H9 (cell line): ENCODE measurements at regions not wholly inside any gene's neighbourhood (a gene's known extent, or its start where the extent isn't known, plus 50 kb on each side); places are given as distances from the start of the nearest gene placed in this dataset.
A peak's percentile ranks its signal among the peaks of the same experiment; 100 is the strongest.

Experiments
- DNase-seq: peaks from one replicate; pipeline ENCODE4 v3.0.0-alpha.2; 2017
- H2AFZ ChIP-seq: one replicate; pipeline ENCODE4 v1.6.1; 2013; ENCODE audit warnings: mild to moderate bottlenecking, low read length, control low read depth, moderate library complexity
- H2AK5ac ChIP-seq: 2 replicates; pipeline ENCODE4 v1.6.1; 2013; ENCODE audit warnings: low read length, control low read depth, mixed read lengths; ENCODE audit not compliant: insufficient read length
- H2BK120ac ChIP-seq: one replicate; pipeline ENCODE4 v1.6.1; 2013; ENCODE audit warnings: low read depth, mild to moderate bottlenecking, low read length, control low read depth, inconsistent platforms; ENCODE audit not compliant: poor library complexity, severe bottlenecking
- H2BK12ac ChIP-seq: 2 replicates; pipeline ENCODE4 v1.6.1; 2013; ENCODE audit warnings: low read length, control low read depth, mixed read lengths, low read depth; ENCODE audit not compliant: insufficient read length
- H2BK15ac ChIP-seq: 2 replicates; pipeline ENCODE4 v1.6.1; 2013; ENCODE audit warnings: low read depth, low read length, control low read depth
- H2BK20ac ChIP-seq: one replicate; pipeline ENCODE4 v1.6.1; 2013; ENCODE audit warnings: low read depth, mild to moderate bottlenecking, low read length, control low read depth, inconsistent platforms; ENCODE audit not compliant: poor library complexity, severe bottlenecking
- H2BK5ac ChIP-seq: 2 replicates; pipeline ENCODE4 v1.6.1; 2013; ENCODE audit warnings: low read length, control low read depth, mixed read lengths; ENCODE audit not compliant: insufficient read length
- H3K14ac ChIP-seq: 2 replicates; pipeline ENCODE4 v1.6.1; 2013; ENCODE audit warnings: low read length, control low read depth; ENCODE audit not compliant: insufficient read depth
- H3K18ac ChIP-seq: 2 replicates; pipeline ENCODE4 v1.6.1; 2013; ENCODE audit warnings: low read depth, mild to moderate bottlenecking, mixed read lengths, low read length, control low read depth; ENCODE audit not compliant: insufficient read length
- H3K23ac ChIP-seq: 2 replicates; pipeline ENCODE4 v1.6.1; 2013; ENCODE audit warnings: low read length, control low read depth, mixed read lengths, low read depth; ENCODE audit not compliant: insufficient read length
- H3K23me2 ChIP-seq: 2 replicates; pipeline ENCODE4 v1.6.1; 2013; ENCODE audit warnings: low read depth, mild to moderate bottlenecking, mixed read lengths, low read length, control low read depth; ENCODE audit not compliant: insufficient read length, poor library complexity, severe bottlenecking
- H3K27ac ChIP-seq: 2 replicates; pipeline ENCODE4 v1.5.1; 2013; ENCODE audit warnings: low read length, control low read depth, mixed read lengths, low read depth; ENCODE audit not compliant: insufficient read length
- H3K27me3 ChIP-seq: 2 replicates; pipeline ENCODE4 v1.6.1; 2013; ENCODE audit warnings: low read length, control low read depth, inconsistent platforms; ENCODE audit not compliant: insufficient read depth
- H3K4ac ChIP-seq: 2 replicates; pipeline ENCODE4 v1.6.1; 2013; ENCODE audit warnings: low read depth, mild to moderate bottlenecking, control low read depth, inconsistent platforms, low read length, moderate library complexity
- H3K4me1 ChIP-seq: 2 replicates; pipeline ENCODE4 v1.6.1; 2013; ENCODE audit warnings: low read length, control low read depth, inconsistent platforms; ENCODE audit not compliant: insufficient read depth
- H3K4me2 ChIP-seq: 2 replicates; pipeline ENCODE4 v1.6.1; 2013; ENCODE audit warnings: low read length, control low read depth, mixed read lengths; ENCODE audit not compliant: insufficient read length, insufficient read depth
- H3K56ac ChIP-seq: 2 replicates; pipeline ENCODE4 v1.6.1; 2013; ENCODE audit warnings: low read depth, mild to moderate bottlenecking, mixed read lengths, low read length, control low read depth; ENCODE audit not compliant: insufficient read length
- H3K79me1 ChIP-seq: 2 replicates; pipeline ENCODE4 v1.6.1; 2013; ENCODE audit warnings: low read depth, mild to moderate bottlenecking, moderate library complexity, low read length, control low read depth, inconsistent platforms; ENCODE audit not compliant: insufficient read depth, poor library complexity, severe bottlenecking
- H3K79me2 ChIP-seq: 2 replicates; pipeline ENCODE4 v1.6.1; 2013; ENCODE audit warnings: low read length, control low read depth, inconsistent platforms; ENCODE audit not compliant: insufficient read depth
- H3K9ac ChIP-seq: 2 replicates; pipeline ENCODE4 v1.6.1; 2013; ENCODE audit warnings: low read length, control low read depth, mixed read lengths; ENCODE audit not compliant: insufficient read length; ENCODE audit errors: extremely low read depth
- H3K9me3 ChIP-seq: one replicate; pipeline ENCODE4 v1.6.1; 2013; ENCODE audit warnings: low read depth, low read length, inconsistent platforms; ENCODE audit not compliant: control insufficient read depth
- H3T11ph ChIP-seq: one replicate; pipeline ENCODE4 v1.6.1; 2013; ENCODE audit warnings: mild to moderate bottlenecking, low read length, control low read depth, inconsistent platforms
- H4K20me1 ChIP-seq: one replicate; pipeline ENCODE4 v1.6.1; 2013; ENCODE audit not compliant: control insufficient read depth, insufficient read length, insufficient read depth
- H4K5ac ChIP-seq: 2 replicates; pipeline ENCODE4 v1.6.1; 2013; ENCODE audit warnings: low read depth, mild to moderate bottlenecking, mixed read lengths, low read length, control low read depth; ENCODE audit not compliant: insufficient read length
- H4K8ac ChIP-seq: replicated peaks from 2 replicates; pipeline ENCODE4 v1.6.1; 2013; ENCODE audit warnings: low read length, control low read depth, mixed read lengths, low read depth; ENCODE audit not compliant: insufficient read length
- H4K91ac ChIP-seq: 2 replicates; pipeline ENCODE4 v1.6.1; 2013; ENCODE audit warnings: low read depth, mild to moderate bottlenecking, moderate library complexity, mixed read lengths, low read length, control low read depth; ENCODE audit not compliant: insufficient read length
- H3K27ac Mint-ChIP-seq, 3 experiments: 2 replicates in 2 of 3; 3 replicates in 1 of 3; pipeline ENCODE4 v1.8.0; 2020 to 2021; ENCODE audit warnings: mixed read lengths in 3 of 3, mild to moderate bottlenecking in 1 of 3, moderate library complexity in 1 of 3
- H3K27me3 Mint-ChIP-seq: 2 replicates; pipeline ENCODE4 v1.8.0; 2021; ENCODE audit warnings: low read depth, mild to moderate bottlenecking, moderate library complexity, mixed read lengths
- H3K36me3 Mint-ChIP-seq, 3 experiments: 2 replicates in 2 of 3; 3 replicates in 1 of 3; pipeline ENCODE4 v1.8.0; 2020 to 2021; ENCODE audit warnings: low read depth in 3 of 3, mixed read lengths in 3 of 3; ENCODE audit not compliant: insufficient read depth in 1 of 3
- H3K4me1 Mint-ChIP-seq, 2 experiments: 2 replicates each; pipeline ENCODE4 v1.8.0; 2020; ENCODE audit warnings: mixed read lengths in 2 of 2
- H3K4me3 Mint-ChIP-seq, 2 experiments: 2 replicates in 1 of 2; 3 replicates in 1 of 2; pipeline ENCODE4 v1.8.0; 2020 to 2021; ENCODE audit warnings: mild to moderate bottlenecking in 2 of 2, mixed read lengths in 2 of 2, moderate library complexity in 1 of 2
- H3K9me3 Mint-ChIP-seq, 2 experiments: 2 replicates in 1 of 2; 3 replicates in 1 of 2; pipeline ENCODE4 v1.8.0; 2020; ENCODE audit warnings: mild to moderate bottlenecking in 2 of 2, mixed read lengths in 2 of 2, moderate library complexity in 1 of 2
- WGBS: extraction: QIAGEN DNeasy Blood & Tissue Kit; methylation state at CpG from one replicate; pipeline ENCODE4 v1.1.7; 2013; ENCODE audit warnings: missing lambda C conversion rate, low lambda C conversion rate, mixed read lengths; ENCODE audit not compliant: insufficient read length; ENCODE audit errors: extremely low coverage; 5-methylcytosine and 5-hydroxymethylcytosine counted together
- TF ChIP-seq, protein P1 (sequence below): fragments of 200-600 bp; sonication (generic); conservative IDR thresholded peaks from 3 replicates; pipeline ENCODE4 v1.8.0; 2021; ENCODE audit warnings: antibody characterized with exemption, mild to moderate bottlenecking

GRCh38 chr5:72032788-72033187 lies 74.5 kb upstream of the MAP1B start:
- no peaks in the 10 kb centered on the region; the same call in 1 of the 2 replicates for H3K27me3 Mint-ChIP-seq
- Histone ChIP-seq H2BK15ac (no peak overlapping the region), H2BK120ac (no peak overlapping the region), H2BK12ac (no peak overlapping the region), H2AFZ (no peak overlapping the region), H4K8ac (no peak overlapping the region), H3K4ac (no peak overlapping the region), H3K18ac (no peak overlapping the region), H3K4me2 (no peak overlapping the region), H4K91ac (no peak overlapping the region), H3K14ac (no peak overlapping the region), H3K23me2 (no peaks in the 10 kb centered on the region), H4K5ac (no peak overlapping the region), H3K9me3 (no peaks in the 10 kb centered on the region), H2BK5ac (no peak overlapping the region), H4K20me1 (no peaks in the 10 kb centered on the region), H3K23ac (no peak overlapping the region), H3K27me3 (no peaks in the 10 kb centered on the region), H3K4me1 (peaks cover 11% of the 10 kb centered on the region; the same call in 1 of the 2 replicates), H3K9ac (no peak overlapping the region), H3K56ac (no peak overlapping the region), H3T11ph (no peak overlapping the region), H3K79me1 (no peaks in the 10 kb centered on the region), H3K27ac (no peak overlapping the region), H3K79me2 (no peaks in the 10 kb centered on the region), H2AK5ac (no peak overlapping the region), H2BK20ac (no peak overlapping the region)
- TF ChIP-seq, protein P1, sequence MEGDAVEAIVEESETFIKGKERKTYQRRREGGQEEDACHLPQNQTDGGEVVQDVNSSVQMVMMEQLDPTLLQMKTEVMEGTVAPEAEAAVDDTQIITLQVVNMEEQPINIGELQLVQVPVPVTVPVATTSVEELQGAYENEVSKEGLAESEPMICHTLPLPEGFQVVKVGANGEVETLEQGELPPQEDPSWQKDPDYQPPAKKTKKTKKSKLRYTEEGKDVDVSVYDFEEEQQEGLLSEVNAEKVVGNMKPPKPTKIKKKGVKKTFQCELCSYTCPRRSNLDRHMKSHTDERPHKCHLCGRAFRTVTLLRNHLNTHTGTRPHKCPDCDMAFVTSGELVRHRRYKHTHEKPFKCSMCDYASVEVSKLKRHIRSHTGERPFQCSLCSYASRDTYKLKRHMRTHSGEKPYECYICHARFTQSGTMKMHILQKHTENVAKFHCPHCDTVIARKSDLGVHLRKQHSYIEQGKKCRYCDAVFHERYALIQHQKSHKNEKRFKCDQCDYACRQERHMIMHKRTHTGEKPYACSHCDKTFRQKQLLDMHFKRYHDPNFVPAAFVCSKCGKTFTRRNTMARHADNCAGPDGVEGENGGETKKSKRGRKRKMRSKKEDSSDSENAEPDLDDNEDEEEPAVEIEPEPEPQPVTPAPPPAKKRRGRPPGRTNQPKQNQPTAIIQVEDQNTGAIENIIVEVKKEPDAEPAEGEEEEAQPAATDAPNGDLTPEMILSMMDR = no peak
- no peak overlapping the region for H3K4me3 Mint-ChIP-seq
- H3K4me1 Mint-ChIP-seq = peaks cover 45 to 52% of the 10 kb centered on the region in 2 experiments
- no peak for DNase-seq
- H3K9me3 Mint-ChIP-seq = no peaks in the 10 kb centered on the region; a peak in 1 of 5 replicates
- WGBS = no CpG with 5 or more reads among the region's 4 CpGs
- peak overlapping the region in 1 of 3 experiments; percentile 64; a peak in 1 of 7 replicates for H3K27ac Mint-ChIP-seq
- no peaks in the 10 kb centered on the region for H3K36me3 Mint-ChIP-seq
